ENCODE measurements at regions not wholly inside any gene's neighbourhood (a gene's known extent, or its start where the extent isn't known, plus 50 kb on each side); places are given as distances from the start of the nearest gene placed in this dataset.

- no peak for DNase-seq (ENCODE audit: low read depth, low spot score)
Measured at GRCh38 chr18:39840406-39840805, 2114.6 kb upstream of the PIK3C3 start.

- DNase-seq (ENCODE audit: low read depth, low spot score), result no peak
Measured at GRCh38 chr18:39839782-39840181, 2115.3 kb upstream of the PIK3C3 start.

GRCh38 chr18:39838831-39839230 is 2116.2 kb upstream of the PIK3C3 start:
- no peak for DNase-seq (ENCODE audit: low read depth, low spot score)

GRCh38 chr18:39835303-39836030 is 2119.6 kb upstream of the PIK3C3 start:
- no peak for DNase-seq (ENCODE audit: low read depth, low spot score)

- DNase-seq (ENCODE audit: low read depth, low spot score), result no peak
Measured at GRCh38 chr18:39834636-39835035, 2120.4 kb upstream of the PIK3C3 start.

- DNase-seq (ENCODE audit: low read depth, low spot score), result no peak
Measured at GRCh38 chr18:39825485-39826150, 2129.4 kb upstream of the PIK3C3 start.

GRCh38 chr18:39806525-39806924 is 2148.5 kb upstream of the PIK3C3 start:
- no peak for DNase-seq (ENCODE audit: low read depth, low spot score)

GRCh38 chr18:39805218-39805617 is 2149.8 kb upstream of the PIK3C3 start:
- DNase-seq (ENCODE audit: low read depth, low spot score), result no peak

GRCh38 chr18:39802648-39803229 is 2152.3 kb upstream of the PIK3C3 start:
- DNase-seq (ENCODE audit: low read depth, low spot score), result no peak

- no peak for DNase-seq (ENCODE audit: low read depth, low spot score)
Measured at GRCh38 chr18:39801848-39802247, 2153.2 kb upstream of the PIK3C3 start.

- DNase-seq (ENCODE audit: low read depth, low spot score), result no peak
Measured at GRCh38 chr18:39801010-39801409, 2154.0 kb upstream of the PIK3C3 start.

- no peak for DNase-seq (ENCODE audit: low read depth, low spot score)
Measured at GRCh38 chr18:39799006-39799405, 2156.0 kb upstream of the PIK3C3 start.

GRCh38 chr18:39796393-39796792 is 2158.6 kb upstream of the PIK3C3 start:
- no peak for DNase-seq (ENCODE audit: low read depth, low spot score)

GRCh38 chr18:39795350-39795749 is 2159.7 kb upstream of the PIK3C3 start:
- no peak for DNase-seq (ENCODE audit: low read depth, low spot score)

GRCh38 chr18:39793609-39794008 is 2161.4 kb upstream of the PIK3C3 start:
- DNase-seq (ENCODE audit: low read depth, low spot score), result no peak

GRCh38 chr18:39788383-39788782 is 2166.7 kb upstream of the PIK3C3 start:
- DNase-seq (ENCODE audit: low read depth, low spot score), result no peak

GRCh38 chr18:39786477-39786876 is 2168.6 kb upstream of the PIK3C3 start:
- DNase-seq (ENCODE audit: low read depth, low spot score), result no peak

- DNase-seq (ENCODE audit: low read depth, low spot score), result no peak
Measured at GRCh38 chr18:39784541-39784940, 2170.5 kb upstream of the PIK3C3 start.

- DNase-seq (ENCODE audit: low read depth, low spot score), result no peak
Measured at GRCh38 chr18:39781565-39781964, 2173.5 kb upstream of the PIK3C3 start.

- no peak for DNase-seq (ENCODE audit: low read depth, low spot score)
Measured at GRCh38 chr18:39780774-39781173, 2174.3 kb upstream of the PIK3C3 start.

GRCh38 chr18:39779926-39780325 is 2175.1 kb upstream of the PIK3C3 start:
- DNase-seq (ENCODE audit: low read depth, low spot score), result no peak

GRCh38 chr18:39776766-39777165 is 2178.3 kb upstream of the PIK3C3 start:
- DNase-seq (ENCODE audit: low read depth, low spot score), result no peak
